ENCODE measurements at regions not wholly inside any gene's neighbourhood (a gene's known extent, or its start where the extent isn't known, plus 50 kb on each side); places are given as distances from the start of the nearest gene placed in this dataset.
"Not testable (repeated sequence)": the region's sequence is repeated elsewhere in the genome, so short reads cannot be mapped to it uniquely, and the experiment has no call there.

GRCh38 chr5:56313004-56313531 is 79.9 kb upstream of the ANKRD55 start:
- DNase-seq = no peak

GRCh38 chr5:56311306-56311905 is 78.3 kb upstream of the ANKRD55 start:
- DNase-seq = no peak

- DNase-seq = no peak
Measured at GRCh38 chr5:56310711-56311204, 77.6 kb upstream of the ANKRD55 start.

DNA sequence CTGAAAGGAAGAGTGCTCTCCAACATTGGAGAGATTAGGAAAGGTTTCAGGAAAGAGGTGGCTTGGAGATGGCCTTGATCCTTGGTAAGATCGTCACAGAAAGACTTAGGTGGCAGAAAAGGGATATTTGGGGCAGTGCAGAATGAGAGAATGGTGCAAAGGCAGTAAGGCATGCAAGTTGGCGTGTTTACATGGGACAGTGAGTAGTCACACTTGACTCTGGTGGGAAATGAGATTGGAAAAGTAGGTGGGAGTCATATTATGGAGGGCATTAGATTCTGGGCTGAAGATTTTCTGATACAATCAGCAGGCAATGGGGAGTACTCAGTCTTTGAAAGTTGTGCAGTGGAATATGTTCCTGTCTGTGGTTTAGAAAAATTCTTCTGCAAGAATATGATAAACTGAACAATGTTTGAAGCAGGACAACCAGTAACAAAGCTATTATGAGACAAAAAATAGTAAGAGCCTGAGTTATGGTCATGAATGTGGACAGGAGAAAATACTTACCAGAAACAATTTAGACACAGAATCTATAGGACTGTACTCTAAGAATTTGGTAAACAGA is 76.2 kb upstream of the ANKRD55 start:
- no peak for DNase-seq

- no peak for DNase-seq
Measured at GRCh38 chr5:56307714-56308333, 74.7 kb upstream of the ANKRD55 start.

DNA sequence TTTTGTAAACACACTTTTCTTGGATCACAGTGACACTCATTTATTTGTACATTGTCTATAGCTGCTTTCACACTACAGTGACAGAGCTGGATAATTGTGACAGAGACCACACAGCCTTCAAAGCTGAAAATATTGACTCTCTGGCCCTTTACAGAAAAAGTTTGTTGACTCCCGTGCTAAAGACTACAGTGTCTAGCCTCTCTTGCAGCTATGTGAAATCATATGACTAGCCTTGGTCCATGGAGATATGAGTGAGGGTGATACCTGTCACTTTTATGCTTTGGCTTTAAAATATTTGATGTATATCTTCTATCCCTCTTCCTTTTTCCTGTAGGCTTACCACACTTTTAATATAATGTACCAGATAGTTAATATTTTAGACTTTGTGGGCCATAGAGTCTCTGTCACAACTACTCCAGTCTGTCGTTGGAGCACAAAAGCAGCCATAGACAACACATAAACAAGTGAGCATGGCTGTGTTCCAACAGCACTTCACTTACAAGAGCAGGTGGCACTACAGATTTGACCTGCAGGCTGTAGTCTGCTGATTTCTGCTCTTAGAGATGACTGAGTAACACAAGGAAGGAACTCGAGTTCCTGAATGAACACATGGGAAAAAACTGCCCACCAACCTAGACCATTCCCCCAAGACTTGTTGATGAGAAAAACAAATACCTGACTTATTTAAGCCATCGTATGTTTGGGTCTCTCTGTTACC is 73.5 kb upstream of the ANKRD55 start:
- DNase-seq = no peak

DNA sequence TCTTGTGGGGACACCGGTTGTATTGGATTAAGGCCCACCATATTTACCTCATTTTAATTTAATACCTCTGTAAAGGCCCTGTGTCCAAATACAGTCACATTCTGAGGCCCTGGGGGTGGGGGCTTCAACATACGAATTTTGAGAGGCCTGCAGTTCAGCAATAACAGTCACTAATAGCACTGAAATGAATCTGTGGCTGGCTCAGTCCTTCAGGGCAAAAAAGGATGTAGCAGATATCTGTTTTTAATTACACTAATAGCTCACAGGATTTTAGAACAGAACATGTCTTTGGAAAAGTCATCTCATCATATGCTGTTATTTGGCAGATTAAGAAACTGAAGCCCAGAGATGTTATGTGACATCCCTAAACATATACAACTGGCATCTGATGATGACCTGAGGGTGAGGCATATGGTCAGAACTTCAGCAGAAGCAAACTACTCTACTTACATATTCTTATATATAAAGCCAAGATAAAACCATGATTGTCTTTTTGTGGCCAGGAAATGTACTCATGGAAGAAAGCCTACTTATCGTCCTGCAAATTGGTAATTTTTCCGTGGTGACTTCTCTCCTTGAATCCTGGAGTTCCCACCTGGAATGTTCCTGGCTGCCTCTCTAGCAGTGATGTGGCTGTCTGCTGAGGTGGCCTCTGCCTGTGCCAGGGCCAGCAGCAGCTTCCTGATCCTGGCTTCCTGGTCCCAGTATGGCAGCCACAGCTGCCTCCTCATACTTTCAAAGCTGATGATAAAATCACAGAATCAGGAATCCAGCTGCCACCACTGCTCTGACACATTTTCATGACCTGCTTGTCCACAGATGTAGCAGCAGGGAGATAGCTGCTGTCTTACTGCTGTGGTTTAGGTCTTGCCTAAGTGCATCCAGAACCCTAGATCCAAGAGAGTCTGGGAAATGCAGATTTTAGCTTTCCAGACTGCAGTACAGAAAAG is 72.1 kb upstream of the ANKRD55 start:
- DNase-seq = no peak

GRCh38 chr5:56303511-56303910 is 70.4 kb upstream of the ANKRD55 start:
- no peak for DNase-seq

GRCh38 chr5:56302027-56302426 is 68.9 kb upstream of the ANKRD55 start:
- no peak for DNase-seq

- DNase-seq = peak in 1 of 2 donors; percentile 7
Measured at GRCh38 chr5:56301069-56301468, 67.9 kb upstream of the ANKRD55 start.

DNA sequence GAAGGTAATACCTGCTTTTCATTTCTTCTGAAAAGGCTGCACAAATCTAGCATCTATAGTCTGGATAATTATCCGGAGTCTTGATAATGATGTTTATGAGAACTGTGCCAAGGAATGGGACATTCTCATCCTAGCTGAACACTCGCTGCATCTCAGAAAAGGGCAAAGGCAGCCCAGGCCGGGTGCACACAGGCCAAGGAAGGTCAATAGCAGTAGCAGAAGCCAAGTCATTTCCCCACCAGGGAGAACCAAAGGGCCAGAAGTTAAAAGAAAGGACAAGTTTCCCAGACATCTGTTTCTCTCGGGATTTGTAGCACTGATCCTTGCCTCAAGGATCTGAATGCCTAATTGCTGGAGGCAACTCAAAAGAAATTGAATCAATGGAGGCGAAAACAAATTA is 66.1 kb upstream of the ANKRD55 start:
- no peak for DNase-seq

GRCh38 chr5:56298336-56299090 is 65.4 kb upstream of the ANKRD55 start:
- no peak for DNase-seq

DNA sequence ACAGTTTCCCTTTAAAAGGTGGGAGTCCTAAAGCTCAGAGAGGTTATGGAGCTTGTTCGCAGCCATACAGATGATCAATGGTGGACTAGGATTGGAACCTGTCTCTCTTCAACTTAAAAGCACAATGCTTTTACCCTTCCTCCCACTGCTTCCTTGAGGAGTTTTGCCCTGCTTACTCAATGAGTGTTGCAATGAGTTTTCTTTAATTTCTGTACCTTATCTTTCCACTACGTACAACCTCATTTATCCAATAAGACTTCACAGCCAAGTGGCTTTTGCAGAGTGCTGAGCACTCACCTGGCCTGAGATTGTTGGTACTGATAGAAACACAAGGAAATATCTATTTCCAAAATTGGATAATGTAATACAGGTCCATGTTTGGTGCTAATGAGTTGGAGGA is 64.7 kb upstream of the ANKRD55 start:
- no peak for DNase-seq

DNA sequence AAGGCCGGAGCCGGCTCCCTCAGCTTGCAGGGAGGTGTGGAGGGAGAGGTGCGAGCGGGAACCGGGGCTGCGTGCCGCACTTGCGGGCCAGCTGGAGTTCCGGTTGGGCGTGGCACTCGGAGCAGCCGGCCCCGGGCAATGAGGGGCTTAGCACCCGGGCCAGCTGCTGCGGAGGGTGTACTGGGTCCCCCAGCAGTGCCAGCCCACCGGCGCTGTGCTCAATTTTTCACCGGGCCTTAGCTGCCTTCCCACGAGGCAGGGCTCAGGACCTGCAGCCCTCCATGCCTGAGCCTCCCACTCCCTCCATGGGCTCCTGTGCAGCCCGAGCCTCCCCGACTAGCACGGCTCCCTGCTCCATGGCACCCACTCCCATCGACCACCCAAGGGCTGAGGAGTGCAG is 62.2 kb upstream of the ANKRD55 start:
- DNase-seq = not testable (repeated sequence)

DNA sequence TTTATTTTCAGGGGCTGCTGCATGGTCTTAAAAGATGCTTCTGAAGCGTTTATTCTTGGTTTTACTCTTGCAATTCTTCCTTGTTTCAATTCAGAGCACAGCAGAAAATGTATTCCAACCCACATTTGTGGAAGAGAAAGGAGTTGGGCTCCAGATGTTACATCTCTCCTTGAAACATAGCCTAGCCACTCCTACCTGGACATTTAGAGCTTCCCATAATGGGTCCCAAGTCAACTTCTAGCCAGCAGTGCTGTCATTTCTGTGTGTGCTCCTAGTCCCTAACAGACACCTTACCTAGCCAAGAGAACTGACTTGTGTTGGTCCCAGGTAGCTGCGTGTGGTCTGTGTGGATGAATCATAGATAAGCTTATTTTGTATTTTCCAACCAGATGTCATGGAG is 61.2 kb upstream of the ANKRD55 start:
- DNase-seq = no peak

- not testable (repeated sequence) for DNase-seq
Measured at GRCh38 chr5:56292874-56293273, 59.7 kb upstream of the ANKRD55 start.

DNA sequence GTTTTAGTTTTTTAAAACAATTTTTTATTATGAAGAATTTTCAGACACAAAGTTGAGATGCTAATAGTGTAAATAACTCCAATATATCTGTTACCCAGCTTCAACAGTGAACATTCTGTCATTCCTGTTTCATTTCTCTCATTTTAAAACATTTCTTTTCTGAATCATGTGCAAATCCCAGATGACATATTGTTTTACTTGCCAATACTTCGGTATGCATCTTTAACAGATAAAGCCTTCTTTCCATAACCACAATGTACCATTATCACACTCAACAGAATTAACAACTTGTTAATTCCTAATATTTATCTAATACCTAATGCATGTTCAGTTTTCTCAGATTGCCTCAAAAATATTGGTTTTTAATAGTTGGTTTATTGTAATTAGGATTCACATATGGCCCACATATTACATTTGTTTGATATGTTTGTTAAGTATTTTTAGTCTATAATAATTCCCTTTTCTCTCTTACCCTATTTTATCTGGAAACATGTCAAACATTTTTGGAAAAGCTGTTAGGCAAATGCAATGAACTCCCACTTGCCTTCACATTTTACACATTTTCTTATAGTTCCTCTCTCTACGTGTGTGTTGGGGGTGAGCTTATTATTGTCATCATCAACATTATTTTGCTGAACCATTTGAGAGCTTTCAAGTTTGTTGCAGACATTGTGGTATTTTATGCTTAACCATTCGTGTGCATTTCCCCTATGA is 58.7 kb upstream of the ANKRD55 start:
- no peak for DNase-seq

DNA sequence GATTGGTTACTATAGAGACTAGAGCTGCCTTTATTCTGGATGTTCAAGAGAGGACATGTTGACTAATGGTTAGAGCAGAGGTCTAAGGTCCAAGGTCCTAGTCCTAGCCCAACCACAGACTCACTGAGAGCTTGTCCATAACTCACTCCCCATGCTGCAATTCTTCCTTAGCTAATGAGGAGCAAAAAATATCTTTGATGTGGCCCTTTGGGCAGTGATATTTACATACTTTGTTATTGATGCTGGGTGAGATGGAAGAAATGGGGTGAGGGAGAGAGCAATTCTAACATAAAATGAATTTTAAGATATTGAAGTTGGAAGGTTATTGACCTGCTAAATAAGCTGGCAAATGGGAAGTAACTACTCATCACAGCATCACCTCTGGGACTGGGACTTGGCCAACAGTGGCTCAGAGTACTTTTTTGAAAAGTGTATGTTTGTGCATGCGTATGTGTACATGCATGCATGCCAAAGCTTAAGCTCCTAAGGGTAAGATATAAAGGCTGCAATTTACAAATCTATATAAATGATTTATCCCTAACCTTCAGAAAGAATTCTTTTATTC is 58.0 kb upstream of the ANKRD55 start:
- no peak for DNase-seq

DNA sequence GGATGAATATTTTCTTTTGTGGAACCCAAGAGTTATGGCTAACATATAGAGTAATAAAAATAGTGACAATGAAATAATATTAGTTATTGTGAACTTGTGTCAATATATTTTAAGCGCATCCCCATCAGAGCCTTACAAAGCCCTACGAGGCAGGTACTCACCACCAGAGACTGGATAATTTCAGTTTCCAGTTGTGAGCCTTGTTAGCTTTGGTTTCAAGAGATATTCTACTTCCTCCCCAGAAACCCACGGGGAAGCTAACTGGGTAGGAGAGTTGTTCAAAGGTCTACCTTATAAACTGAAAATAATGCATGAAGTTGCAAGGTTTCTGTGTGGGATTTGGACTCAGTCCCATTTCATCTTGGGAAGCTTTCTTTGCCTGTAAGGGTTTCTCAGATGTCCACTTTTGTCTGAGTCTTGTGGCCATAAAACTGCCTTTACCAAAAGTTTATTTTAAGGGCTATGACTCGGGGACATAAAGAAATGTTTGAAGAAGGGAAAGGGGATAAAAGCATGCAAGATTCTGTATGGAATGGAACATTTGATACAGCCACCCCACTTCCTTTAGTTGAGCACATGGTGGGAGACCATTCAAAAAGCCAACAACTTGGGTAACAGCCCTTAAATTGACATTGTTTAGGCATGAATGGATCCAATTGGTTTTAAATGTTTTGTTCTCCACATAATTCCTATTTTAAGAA is 57.4 kb upstream of the ANKRD55 start:
- DNase-seq = no peak

DNA sequence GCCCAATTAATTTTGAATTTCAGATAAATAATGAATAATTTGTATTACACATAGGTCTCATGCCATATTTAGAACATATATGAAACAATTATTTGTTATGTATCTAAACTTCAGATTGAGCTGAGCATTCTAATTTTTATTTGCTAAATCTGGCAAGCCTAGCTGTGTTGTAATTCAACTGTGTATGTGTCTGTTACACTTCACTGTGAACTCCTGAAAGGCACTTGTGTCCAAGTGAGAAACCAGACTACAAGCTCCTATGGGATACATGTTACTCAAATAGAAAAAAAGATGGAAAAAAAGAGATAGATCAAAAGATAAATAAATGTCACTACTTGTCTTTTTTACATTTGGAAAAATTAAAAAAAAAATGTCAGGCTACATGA is 56.5 kb upstream of the ANKRD55 start:
- no peak for DNase-seq

Data from inflammatory macrophage (primary cell).